ENCODE measurements at regions not wholly inside any gene's neighbourhood (a gene's known extent, or its start where the extent isn't known, plus 50 kb on each side); places are given as distances from the start of the nearest gene placed in this dataset.

GRCh38 chr1:55726994-55727393, 511.8 kb upstream of the USP24 start:
- TF ChIP-seq ZNF274 (IDR thresholded peaks at IDR 0.05; ENCODE audit: low read depth, low read length): no peak
- no peak overlapping the region for H3K4me3 ChIP-seq (ENCODE audit: low read length)

- no peak for TF ChIP-seq ZNF274 (IDR thresholded peaks at IDR 0.05; ENCODE audit: low read depth, low read length)
- H3K4me3 ChIP-seq (ENCODE audit: low read length): no peak overlapping the region
Measured at GRCh38 chr1:55725378-55725777, 510.2 kb upstream of the USP24 start.

- no peak for TF ChIP-seq ZNF274 (IDR thresholded peaks at IDR 0.05; ENCODE audit: low read depth, low read length)
- no peak overlapping the region for H3K4me3 ChIP-seq (ENCODE audit: low read length)
Measured at GRCh38 chr1:55724551-55725325, 509.6 kb upstream of the USP24 start.

GRCh38 chr1:55723001-55723400, 507.8 kb upstream of the USP24 start:
- no peak for TF ChIP-seq ZNF274 (IDR thresholded peaks at IDR 0.05; ENCODE audit: low read depth, low read length)
- H3K4me3 ChIP-seq (ENCODE audit: low read length): no peak overlapping the region

- H3K4me3 ChIP-seq (ENCODE audit: low read length): no peak overlapping the region
- TF ChIP-seq ZNF274 (IDR thresholded peaks at IDR 0.05; ENCODE audit: low read depth, low read length): no peak
Measured at GRCh38 chr1:55720261-55720660, 505.1 kb upstream of the USP24 start.

GRCh38 chr1:55718758-55719671, 503.9 kb upstream of the USP24 start:
- TF ChIP-seq ZNF274 (IDR thresholded peaks at IDR 0.05; ENCODE audit: low read depth, low read length): no peak
- no peak overlapping the region for H3K4me3 ChIP-seq (ENCODE audit: low read length)

- no peak overlapping the region for H3K4me3 ChIP-seq (ENCODE audit: low read length)
- no peak for TF ChIP-seq ZNF274 (IDR thresholded peaks at IDR 0.05; ENCODE audit: low read depth, low read length)
Measured at GRCh38 chr1:55717111-55717510, 501.9 kb upstream of the USP24 start.

GRCh38 chr1:55716610-55717009, 501.4 kb upstream of the USP24 start:
- TF ChIP-seq ZNF274 (IDR thresholded peaks at IDR 0.05; ENCODE audit: low read depth, low read length): no peak
- H3K4me3 ChIP-seq (ENCODE audit: low read length): no peak overlapping the region

GRCh38 chr1:55716151-55716550, 501.0 kb upstream of the USP24 start:
- no peak for TF ChIP-seq ZNF274 (IDR thresholded peaks at IDR 0.05; ENCODE audit: low read depth, low read length)
- H3K4me3 ChIP-seq (ENCODE audit: low read length): no peak overlapping the region

GRCh38 chr1:55714230-55714629, 499.1 kb upstream of the USP24 start:
- TF ChIP-seq ZNF274 (IDR thresholded peaks at IDR 0.05; ENCODE audit: low read depth, low read length): no peak
- H3K4me3 ChIP-seq (ENCODE audit: low read length): no peak overlapping the region

- H3K4me3 ChIP-seq (ENCODE audit: low read length): no peak overlapping the region
- TF ChIP-seq ZNF274 (IDR thresholded peaks at IDR 0.05; ENCODE audit: low read depth, low read length): no peak
Measured at GRCh38 chr1:55713516-55713915, 498.4 kb upstream of the USP24 start.

GRCh38 chr1:55712148-55712547, 497.0 kb upstream of the USP24 start:
- no peak overlapping the region for H3K4me3 ChIP-seq (ENCODE audit: low read length)
- no peak for TF ChIP-seq ZNF274 (IDR thresholded peaks at IDR 0.05; ENCODE audit: low read depth, low read length)

GRCh38 chr1:55708781-55709180, 493.6 kb upstream of the USP24 start:
- no peak for TF ChIP-seq ZNF274 (IDR thresholded peaks at IDR 0.05; ENCODE audit: low read depth, low read length)
- H3K4me3 ChIP-seq (ENCODE audit: low read length): no peak overlapping the region

GRCh38 chr1:55707846-55708245, 492.7 kb upstream of the USP24 start:
- no peak overlapping the region for H3K4me3 ChIP-seq (ENCODE audit: low read length)
- no peak for TF ChIP-seq ZNF274 (IDR thresholded peaks at IDR 0.05; ENCODE audit: low read depth, low read length)

- no peak for TF ChIP-seq ZNF274 (IDR thresholded peaks at IDR 0.05; ENCODE audit: low read depth, low read length)
Measured at GRCh38 chr1:55707196-55707595, 492.0 kb upstream of the USP24 start.

More at GRCh38 chr1:55707196-55707595, 492.0 kb upstream of the USP24 start:
- H3K4me3 ChIP-seq (ENCODE audit: low read length): no peak overlapping the region

Measured in GM08714 (cell line).